Activated T-cell treated with anti-CD3 and anti-CD28 coated beads for 24 hours (primary cell): ENCODE measurements at regions not wholly inside any gene's neighbourhood (a gene's known extent, or its start where the extent isn't known, plus 50 kb on each side); places are given as distances from the start of the nearest gene placed in this dataset.
"Not testable (repeated sequence)": the region's sequence is repeated elsewhere in the genome, so short reads cannot be mapped to it uniquely, and the experiment has no call there.

Source experiments
- DNase-seq: peaks from one replicate; pipeline ENCODE4 v3.0.0-alpha.2; 2020; ENCODE audit warnings: low read depth

DNA sequence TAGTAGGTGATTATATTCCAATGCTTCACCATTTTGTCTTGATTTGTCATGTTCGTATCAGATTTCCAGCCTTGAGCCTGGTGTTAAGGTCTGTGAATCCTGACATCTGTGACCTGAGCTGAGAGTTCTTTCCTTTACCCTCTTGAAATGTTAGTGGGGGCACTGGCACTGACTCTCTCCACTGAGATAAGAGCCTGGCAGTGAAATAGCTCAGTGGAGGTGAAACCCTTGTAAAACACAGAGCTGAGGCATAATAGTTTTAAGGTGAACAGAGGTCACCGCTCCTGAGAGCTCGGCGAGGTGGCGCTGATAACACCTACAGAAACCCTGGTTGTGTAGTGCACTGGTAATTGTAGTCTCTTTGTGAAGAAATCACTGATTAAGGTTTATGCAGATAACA lies 748.2 kb downstream of the DIAPH3 start:
- DNase-seq: no peak

DNA sequence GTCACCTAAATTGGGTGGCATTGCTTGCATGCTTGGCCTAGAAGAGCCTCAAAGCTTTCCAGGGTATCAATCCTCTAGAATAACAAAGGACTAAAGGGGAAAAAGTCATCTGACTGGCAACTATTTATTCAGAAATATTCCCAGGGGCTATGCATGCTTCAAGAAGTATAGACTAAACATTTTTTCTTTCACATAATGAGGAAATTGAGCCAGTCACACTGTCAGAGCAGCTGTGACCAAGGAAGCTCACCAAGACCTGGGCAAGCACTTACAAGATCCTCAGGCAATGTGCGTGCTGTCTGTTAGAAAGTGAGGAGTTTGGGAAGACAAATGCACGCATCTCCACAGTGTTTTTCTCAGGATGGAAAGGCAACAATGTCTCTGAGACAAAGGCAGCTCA lies 747.2 kb downstream of the DIAPH3 start:
- no peak for DNase-seq

DNA sequence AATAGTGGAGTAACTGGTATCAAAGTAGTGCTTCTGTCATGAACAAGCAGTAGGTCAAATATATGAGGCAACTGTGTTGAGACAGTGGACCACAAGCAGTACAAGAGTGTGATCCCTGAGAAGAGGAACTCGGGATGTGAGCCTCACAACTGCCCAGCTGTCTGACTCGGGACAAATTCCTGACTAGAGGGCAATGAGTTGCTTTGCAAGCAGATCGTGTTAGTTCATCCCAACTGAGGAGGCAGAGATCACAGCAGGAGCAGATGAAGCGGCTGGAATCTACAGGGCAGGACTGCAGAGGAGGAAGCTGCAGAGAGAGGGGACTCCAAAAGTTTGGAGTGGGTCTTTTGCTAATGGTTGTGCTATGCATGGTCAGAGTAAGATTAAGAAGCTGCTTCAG lies 741.1 kb downstream of the DIAPH3 start:
- no peak for DNase-seq

DNA sequence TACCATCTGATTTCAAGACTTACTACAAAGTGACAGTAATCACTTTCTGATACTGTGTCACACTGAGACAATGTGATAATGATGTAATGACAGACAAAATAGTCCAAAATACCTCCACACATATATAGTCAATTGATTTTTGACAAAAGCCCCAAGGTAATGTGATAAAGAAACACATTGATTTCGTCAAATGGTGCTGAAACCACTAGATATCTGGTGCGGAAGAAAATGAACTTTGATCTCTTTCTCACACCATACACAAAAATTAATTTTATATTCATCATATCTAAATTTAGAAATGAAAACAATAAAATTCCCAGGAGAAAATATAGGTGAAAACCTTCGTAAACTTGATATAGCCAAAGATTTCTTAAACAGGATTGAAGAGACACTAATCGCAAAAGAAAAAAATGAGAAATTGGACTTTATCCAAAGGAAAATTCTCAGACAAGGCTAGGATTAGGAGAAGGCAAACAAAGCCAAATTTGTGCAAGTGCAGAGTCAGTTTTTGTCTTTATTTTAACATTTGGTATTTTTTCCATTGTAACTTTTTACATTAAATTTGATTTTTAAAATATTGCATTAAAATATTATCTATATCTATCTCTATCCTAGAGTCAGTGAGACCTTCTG lies 739.9 kb downstream of the DIAPH3 start:
- DNase-seq: no peak

DNA sequence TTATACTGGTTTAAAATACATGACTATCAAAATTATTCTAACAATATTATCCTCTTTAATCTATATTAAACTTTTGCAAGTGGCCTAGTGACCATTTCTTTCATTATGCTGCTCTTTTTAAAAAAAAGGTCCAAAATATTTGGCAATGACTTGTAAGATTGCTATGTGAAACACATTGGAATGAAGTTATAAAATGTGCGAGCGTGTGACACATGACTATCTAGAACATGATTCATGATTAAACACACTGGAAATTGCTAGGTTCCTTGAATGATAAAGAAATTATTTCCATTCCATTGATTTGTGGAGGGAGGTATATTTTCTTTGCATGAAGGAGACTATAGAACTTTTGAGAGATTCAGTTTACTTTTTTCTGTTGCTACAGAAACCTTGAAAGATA lies 739.1 kb downstream of the DIAPH3 start:
- no peak for DNase-seq

DNA sequence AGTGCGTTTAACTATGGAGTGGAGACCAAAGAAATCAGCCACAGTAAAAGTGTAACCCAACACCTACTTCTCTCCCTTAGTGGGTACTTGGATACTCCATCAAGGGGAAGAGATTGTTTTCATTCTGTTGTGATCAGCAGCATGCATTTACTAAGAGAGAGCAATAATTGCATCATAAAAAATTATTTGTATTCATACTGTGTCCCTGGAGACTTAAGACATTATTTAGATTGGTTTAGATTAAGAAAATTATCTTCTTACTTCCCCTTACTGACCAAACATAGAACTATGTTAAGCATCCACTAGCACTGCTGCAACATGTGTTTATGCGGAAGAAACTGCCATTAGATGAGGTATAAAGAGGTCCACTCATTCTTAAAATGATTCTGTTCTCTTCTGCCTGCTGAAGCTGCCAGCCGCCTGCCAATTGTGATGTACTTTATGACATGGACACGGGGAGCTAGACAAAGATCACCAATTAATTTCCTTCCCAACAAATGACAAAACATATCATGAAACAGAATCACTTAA lies 738.5 kb downstream of the DIAPH3 start:
- DNase-seq: no peak

DNA sequence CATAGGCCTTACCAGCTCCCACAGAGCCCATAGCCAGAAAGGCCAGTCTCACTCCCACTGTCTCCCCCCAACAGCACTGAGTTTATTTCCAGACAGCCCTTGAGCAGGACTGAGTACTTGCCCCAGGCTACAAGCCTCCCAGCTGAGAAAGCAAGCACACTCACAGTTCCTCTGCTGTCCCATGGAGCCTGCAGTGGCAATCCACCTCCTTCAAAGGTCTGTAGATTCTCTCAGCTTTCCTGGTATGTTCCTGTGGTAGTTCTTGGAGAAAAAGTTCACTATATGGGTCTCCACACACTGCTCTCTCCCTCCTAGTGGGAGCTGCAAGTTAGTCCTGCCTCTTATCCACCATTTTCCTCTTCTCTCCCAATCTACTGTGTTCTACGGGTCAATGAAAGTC lies 728.7 kb downstream of the DIAPH3 start:
- no peak for DNase-seq

DNA sequence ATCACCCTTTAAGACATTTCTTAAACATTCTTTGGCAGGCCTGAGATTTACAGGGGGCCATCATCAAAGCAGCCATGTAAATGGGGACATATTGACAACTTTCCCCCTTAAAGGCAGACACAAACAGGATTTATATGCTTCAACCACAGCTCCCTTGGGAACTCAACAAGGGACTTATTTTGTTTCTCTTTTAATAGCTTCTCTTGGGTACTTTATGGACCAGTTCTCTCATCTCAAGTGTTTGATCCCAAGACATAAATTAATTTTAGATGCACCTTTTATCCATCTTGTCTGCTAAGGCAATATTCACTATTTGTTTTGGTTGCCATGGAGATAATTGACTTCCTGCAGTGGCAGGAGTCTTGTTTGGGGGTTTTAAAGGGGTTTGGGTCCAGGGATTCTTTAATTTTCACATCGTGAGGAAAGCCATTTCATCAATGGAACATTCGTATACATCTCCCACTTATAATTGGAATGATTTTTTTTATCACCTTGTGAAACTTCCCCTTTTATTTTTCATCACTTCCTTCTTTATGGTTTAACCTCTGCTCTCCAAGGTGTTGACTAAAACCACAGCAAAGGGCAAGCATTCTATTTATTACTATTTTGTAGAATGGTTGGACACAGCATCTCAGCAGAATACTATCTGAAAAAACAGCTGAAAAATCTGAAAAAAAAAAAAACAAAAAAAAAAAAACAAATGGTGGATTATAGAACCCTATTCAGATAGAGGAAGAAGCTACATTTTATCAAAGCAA lies 726.0 kb downstream of the DIAPH3 start:
- no peak for DNase-seq

DNA sequence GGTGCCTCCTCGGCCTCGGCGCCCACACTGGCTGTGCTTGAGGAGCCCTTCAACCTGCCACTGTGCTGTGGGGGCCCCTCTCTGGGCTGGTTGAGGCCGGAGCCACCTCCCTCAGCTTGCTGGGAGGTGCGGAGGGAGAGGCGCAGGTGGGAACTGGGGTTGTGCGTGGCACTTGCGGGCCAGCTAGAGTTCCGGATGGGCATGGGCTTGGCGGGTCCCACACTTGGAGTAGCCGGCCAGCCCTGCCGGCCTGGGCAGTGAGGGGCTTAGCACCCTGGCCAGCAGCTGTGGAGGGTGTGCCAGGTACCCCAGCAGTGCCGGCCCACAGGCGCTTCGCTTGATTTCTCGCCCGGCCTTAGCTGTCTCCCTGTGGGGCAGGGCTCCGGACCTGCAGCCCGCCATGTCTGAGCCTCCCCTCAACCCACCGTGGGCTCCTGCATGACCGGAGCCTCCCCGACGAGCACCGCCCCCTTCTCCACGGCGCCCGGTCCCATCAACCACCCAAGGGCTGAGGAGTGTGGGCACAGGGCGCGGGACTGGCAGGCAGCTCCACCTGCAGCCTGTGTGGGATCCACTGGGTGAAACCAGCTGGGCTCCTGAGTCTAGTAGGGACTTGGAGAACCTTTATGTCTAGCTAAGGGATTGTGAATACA lies 723.8 kb downstream of the DIAPH3 start:
- no peak for DNase-seq

DNA sequence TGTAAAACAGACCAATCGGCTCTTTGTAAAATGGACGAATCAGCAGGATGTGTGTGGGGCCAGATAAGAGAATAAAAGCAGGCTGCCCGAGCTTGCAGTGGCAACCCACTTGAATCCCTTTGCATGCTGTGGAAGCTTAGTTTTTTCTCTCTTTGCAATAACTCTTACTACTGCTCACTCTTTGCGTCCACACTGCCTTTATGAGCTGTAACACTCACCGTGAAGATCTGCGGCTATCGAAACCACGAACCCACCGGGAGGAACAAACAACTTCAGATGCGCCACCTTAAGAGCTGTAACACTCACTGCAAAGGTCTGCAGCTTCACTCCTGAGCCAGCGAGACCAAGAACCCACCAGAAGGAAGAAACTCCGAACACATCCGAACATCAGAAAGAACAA lies 722.7 kb downstream of the DIAPH3 start:
- DNase-seq: not testable (repeated sequence)

DNA sequence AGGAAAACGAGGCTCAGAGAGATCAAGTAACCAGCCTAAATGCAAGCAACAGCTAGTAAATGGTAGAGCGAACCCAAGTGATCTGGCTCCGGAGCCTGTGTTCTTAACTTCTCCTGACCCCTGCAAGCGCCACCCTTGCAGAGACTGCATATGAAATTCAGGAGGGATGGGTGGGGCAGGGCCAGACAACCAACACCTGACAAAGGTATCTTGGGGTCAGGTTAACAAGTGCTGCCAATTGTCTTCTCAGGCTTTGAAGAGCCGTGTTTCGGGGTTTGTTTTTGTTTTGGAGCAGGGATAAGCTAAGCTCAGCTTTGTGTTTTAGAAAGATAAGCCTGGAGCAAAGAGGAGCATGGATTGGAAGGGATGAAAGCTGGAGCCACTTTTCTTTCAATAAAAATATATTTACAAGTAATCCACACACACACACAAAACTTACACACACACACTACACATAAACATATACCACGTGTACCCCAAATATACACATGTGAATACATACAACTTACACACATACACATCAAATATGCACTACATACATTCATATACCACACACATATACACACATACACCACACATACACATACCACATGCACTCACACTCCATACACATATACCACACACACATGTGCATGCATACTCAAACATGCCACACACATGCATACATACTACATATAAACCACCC lies 722.0 kb downstream of the DIAPH3 start:
- no peak for DNase-seq

DNA sequence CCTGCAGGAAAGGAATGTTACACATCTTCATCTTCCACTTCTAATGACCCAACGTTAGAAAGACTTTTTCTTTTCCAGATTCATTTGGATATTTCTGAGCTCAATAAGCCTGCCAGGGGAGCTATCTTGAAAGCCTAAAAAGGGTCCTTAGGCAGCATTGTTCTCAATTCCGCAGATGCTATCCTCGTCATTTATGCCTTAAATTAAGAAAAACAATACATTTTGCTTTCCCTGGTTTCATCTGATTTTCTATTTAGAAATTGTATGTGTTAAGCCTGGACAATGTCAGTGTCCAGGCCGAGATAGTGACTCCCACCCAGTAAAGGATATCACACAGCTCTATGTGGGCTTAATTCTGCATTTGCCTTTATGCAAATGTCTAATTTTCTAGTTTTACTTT lies 721.3 kb downstream of the DIAPH3 start:
- no peak for DNase-seq

DNA sequence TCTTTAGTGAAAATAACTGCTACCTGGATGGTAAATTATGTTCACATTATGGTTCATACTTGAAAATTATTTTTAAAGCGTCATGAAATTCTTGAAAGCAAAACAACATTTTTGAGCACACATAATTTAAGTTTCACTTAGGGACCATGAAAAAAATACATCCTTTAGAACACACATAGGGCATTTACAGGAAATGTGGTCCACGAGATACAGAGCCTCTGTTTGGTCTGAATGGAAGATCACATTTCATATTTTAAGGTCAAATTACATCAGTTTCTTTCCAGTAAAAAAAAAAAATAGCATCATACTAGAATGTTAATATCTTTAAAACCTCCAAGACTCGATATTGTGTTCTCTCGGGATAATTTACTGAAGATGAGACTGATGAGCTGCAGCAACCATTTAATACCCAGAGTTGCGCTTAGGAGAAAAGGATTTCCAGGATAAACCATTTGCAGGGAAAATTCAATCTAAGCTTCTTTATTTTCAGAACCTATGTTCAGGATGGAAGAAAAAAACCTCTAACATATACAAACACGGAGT lies 720.7 kb downstream of the DIAPH3 start:
- no peak for DNase-seq

DNA sequence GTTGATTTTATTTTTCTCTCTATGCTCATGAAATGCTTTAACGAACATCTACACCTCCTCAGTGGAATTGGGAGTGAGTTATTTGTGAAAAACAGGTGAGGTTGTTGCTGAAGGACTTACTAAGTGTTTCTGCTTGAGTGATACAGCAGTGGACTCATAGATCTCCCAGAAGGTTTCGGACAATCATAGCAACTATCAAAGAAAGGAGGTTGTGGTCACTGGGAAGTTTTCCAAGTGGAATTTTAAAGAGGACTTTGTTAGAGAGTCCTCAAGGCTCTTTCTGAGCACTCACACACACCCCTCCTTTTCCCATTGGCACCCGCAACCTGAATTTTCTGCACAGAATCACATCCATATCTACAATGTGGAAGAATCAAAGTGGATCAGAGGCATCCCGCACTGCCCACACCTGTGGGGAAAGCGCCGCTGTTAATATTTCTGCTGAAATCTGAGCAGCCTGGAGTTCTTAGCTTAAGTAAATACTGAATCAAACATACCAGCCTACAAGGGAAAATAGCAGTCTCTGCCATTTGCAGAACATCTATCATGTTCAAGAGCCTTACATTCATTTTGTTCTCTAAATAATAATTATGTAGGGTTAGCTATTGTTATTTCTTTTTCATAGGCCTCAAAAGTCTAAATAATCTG lies 719.4 kb downstream of the DIAPH3 start:
- DNase-seq: no peak

DNA sequence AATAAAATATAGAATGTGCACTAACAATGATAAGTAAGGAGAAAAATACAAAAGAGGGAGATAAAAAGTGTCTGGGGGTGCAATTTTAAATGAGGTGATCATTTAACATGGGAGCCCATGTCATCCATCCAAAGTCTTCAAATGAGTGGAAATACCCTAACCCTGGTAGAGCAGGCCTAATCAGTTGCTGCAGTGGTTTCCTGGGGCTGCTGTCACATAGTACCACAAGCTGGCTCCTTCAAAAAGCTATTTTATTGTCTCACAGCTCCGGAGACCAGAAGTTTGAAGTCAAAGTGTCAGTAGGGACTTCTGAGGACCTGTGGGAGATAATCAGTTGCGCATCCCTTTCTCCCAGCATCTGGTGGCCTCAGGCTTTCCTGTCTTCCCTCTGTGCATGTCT lies 717.9 kb downstream of the DIAPH3 start:
- DNase-seq: no peak

DNA sequence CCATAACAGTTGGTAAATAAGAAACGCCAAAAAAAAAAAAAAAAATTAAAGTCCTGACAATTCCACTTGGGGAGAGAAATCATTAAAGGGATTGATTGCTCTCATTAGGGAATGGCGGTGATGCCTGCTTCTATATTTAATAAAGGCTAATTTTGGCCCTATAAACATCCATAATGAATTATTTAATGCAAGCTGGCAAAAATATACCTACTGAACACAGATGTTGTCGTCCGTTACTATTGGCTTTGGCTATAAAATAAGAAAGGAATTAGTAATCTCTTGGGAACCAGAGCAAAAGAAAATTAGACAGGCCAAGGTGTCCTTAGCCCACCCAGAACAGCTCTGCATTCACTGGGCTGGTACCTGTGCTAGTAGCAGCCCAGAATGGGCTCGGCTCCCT lies 717.3 kb downstream of the DIAPH3 start:
- DNase-seq: no peak

DNA sequence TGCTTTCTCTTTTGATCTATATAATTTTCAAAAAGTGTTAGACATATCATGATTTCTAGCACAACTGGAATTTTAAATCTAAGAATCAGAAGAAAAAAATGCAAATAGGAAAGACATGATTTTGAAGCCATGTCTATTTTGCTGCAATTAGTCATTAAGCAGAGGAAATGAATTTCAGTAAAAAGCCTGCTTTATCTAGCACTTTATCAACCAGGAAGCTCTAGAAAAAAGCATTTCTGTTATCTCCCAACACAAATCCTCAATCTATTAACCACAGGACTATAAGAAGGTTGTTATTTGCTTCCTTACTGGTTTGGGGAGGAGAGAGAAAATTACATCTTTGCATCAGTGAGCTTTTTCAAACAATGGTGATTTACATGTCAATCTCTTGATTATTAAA lies 716.7 kb downstream of the DIAPH3 start:
- DNase-seq: no peak

DNA sequence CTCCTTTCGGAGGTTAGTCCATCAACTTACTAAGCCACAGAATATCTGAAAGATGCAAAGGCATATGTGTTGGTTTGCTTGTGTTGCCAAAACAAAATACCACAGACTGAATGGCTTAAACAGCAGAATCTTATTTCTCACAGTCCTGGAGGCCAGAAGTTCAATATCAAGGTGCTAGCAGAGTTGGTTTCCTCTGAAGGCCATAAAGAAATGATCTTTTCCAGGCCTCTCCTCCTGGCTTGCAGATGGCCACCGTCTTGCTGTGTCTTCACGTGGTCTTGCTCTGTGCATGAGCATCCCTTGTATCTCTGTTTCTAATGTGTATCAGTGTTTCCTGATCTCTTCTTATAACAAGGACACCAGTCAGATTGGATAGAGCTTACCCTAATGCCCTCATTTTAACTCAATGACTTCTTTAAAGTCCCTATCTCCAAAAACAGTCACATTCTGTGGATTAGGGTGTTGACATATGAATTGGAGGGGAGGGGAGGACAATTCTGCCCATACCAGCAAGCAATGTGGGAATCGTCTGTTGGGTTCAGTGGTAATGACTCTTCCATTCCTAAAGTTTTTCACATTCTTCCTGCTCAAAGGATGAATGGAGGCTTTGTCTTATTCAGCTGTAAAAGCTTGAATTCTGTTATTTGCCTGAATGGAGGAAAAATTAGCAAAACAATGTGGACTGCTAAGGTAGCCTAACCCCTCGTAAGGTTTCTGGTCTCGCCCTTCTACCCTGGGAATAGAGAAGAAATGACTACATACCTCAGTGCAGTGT lies 715.7 kb downstream of the DIAPH3 start:
- no peak for DNase-seq

DNA sequence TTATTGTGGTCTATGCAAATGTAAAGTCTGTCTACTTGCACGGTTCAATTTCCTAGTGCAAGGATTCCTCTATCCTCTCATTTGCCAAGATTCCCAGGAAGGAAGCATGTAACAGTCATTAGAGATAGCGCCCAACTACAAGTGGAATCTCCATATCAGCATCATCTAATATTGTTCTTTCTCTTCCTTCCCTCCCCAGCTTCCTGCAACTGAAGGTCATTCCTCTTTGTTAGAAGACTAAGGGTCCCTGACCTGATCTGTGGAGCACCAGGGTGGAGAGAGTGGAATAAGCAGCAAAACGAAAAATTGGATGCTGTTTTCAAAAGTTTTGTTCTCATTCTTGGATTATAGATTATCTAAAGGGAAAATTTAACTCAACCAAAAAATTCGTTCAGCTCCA lies 714.0 kb downstream of the DIAPH3 start:
- DNase-seq: no peak

DNA sequence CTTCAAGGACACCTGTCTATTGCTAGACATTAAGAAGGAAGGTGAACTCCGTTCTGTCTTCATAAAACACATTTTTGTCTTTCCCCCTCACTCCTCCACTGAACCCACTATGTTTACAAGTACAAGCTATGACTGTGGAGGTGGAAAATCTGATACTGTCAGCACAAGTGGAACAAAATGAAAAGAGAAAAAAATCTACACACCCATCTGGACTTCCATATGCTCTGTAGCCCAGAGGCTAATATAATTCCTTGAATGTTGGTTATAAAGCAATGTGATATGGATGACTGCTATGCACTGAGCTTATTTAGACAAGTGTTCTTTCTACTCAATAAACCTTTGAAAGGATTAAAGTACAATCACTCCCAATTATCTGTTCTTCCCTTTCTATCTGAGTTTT lies 713.5 kb downstream of the DIAPH3 start:
- DNase-seq: no peak

DNA sequence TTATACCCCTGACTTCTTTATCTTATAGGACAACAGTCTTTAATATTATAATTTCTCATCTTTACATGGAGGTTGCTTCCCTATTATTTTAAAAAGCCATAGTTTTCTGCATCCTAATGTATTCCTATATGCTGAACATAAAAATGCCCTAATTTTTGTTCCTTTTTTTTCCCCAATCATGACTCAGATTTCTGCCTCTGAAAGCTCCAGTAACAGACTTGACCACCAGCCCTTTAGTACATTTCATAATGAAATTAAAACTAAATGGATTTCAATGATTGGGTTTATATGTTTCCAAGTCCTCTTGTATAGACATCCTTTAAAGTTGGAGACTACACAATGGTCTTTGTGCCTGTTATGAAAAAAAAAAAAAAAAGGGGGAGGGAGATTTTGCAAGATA lies 712.5 kb downstream of the DIAPH3 start:
- DNase-seq: no peak
